Endothelial cell of umbilical vein (primary cell): ENCODE measurements at regions not wholly inside any gene's neighbourhood (a gene's known extent, or its start where the extent isn't known, plus 50 kb on each side); places are given as distances from the start of the nearest gene placed in this dataset.
A peak's percentile ranks its signal among the peaks of the same experiment; 100 is the strongest.

ENCODE experiments used
- BruUV-seq: library from RNA; stranded (reverse); fragments of 400-500 nt; replicated peaks from 2 replicates; lab custom pipeline; 2021; lab: Mats Ljungman, UMichigan
- CTCF ChIA-PET: fragments of 300-600, 350-600 bp; sonication (Branson Sonifier 250); formaldehyde crosslinking; loops from one replicate; lab custom pipeline; 2021; ENCODE audit warnings: antibody characterized with exemption, inconsistent platforms; lab: Charles Lee
- POLR2A ChIA-PET: fragments of 300-600, 350-600 bp; sonication (Branson Sonifier 250); formaldehyde crosslinking; loops from one replicate; lab custom pipeline; 2021; ENCODE audit warnings: antibody characterized with exemption, inconsistent platforms; lab: Charles Lee
- DNase-seq: peaks from one replicate; pipeline ENCODE4 v3.0.0-alpha.2; 2011; ENCODE audit warnings: low read depth, low spot score
- FAIRE-seq: peaks from 2 replicates; lab custom pipeline; 2011; peaks lifted over from hg19 to GRCh38; lab: Jason Lieb, UNC
- H2AFZ ChIP-seq: 2 replicates; pipeline ENCODE4 v1.6.0; 2012; ENCODE audit warnings: low read depth, low read length, control low read depth, inconsistent platforms
- H3K27ac ChIP-seq: 2 replicates; pipeline ENCODE4 v1.5.1; 2011; ENCODE audit warnings: low read depth, mild to moderate bottlenecking, control low read depth, low read length, moderate library complexity; ENCODE audit not compliant: insufficient read depth
- H3K27me3 ChIP-seq, 2 experiments: 2 replicates each; pipeline versions ENCODE4 v1.6.0 to v1.6.1; 2011; ENCODE audit warnings: low read length in 2 of 2, mixed read lengths in 1 of 2; ENCODE audit not compliant: control insufficient read depth in 2 of 2, insufficient read depth in 2 of 2
- H3K36me3 ChIP-seq, 2 experiments: 2 replicates in 1 of 2; 3 replicates in 1 of 2; pipeline ENCODE4 v1.5.1; 2011; ENCODE audit warnings: low read length in 2 of 2, mild to moderate bottlenecking in 1 of 2, moderate library complexity in 1 of 2; ENCODE audit not compliant: control insufficient read depth in 2 of 2, insufficient read depth in 2 of 2; ENCODE audit errors: extremely low read depth in 1 of 2
- H3K4me1 ChIP-seq: 3 replicates; pipeline ENCODE4 v1.5.1; 2011; ENCODE audit warnings: mild to moderate bottlenecking, low read length; ENCODE audit not compliant: control insufficient read depth, insufficient read depth; ENCODE audit errors: extremely low read depth
- H3K4me2 ChIP-seq: 2 replicates; pipeline ENCODE4 v1.6.1; 2011; ENCODE audit warnings: low read length, control low read depth, mixed read lengths; ENCODE audit not compliant: insufficient read depth
- H3K4me3 ChIP-seq, 3 experiments: fragments of 200-600 bp in 1 of 3; sonication (generic), shearing (Covaris generic) in 1 of 3; replicated peaks in 1 of 3; 2 replicates each; pipeline ENCODE4 v1.5.1; 2011 to 2016; ENCODE audit warnings: control low read depth in 3 of 3, low read length in 3 of 3, mild to moderate bottlenecking in 2 of 3, inconsistent platforms in 1 of 3, low read depth in 1 of 3, moderate library complexity in 1 of 3; ENCODE audit not compliant: insufficient read depth in 1 of 3
- H3K79me2 ChIP-seq: 2 replicates; pipeline ENCODE4 v1.6.0; 2012; ENCODE audit warnings: low read length, inconsistent platforms; ENCODE audit not compliant: control insufficient read depth, insufficient read depth
- H3K9ac ChIP-seq: replicated peaks from 2 replicates; pipeline ENCODE3; 2011; ENCODE audit warnings: low read length, control low read depth; ENCODE audit not compliant: insufficient read depth; ENCODE audit errors: extremely low read depth
- H3K9me1 ChIP-seq: replicated peaks from 3 replicates; pipeline ENCODE4 v1.6.0; 2011; ENCODE audit warnings: mild to moderate bottlenecking, low read length; ENCODE audit not compliant: control insufficient read depth, insufficient read depth; ENCODE audit errors: extremely low read depth
- H3K9me3 ChIP-seq: replicated peaks from 2 replicates; pipeline ENCODE4 v1.5.1; 2012; ENCODE audit warnings: low read length, inconsistent platforms; ENCODE audit not compliant: control insufficient read depth, insufficient read depth
- H4K20me1 ChIP-seq: replicated peaks from 2 replicates; pipeline ENCODE3; 2011; ENCODE audit warnings: mild to moderate bottlenecking, low read length; ENCODE audit not compliant: control insufficient read depth, insufficient read depth; ENCODE audit errors: extremely low read depth
- CTCF ChIP-seq, 2 donors: IDR thresholded peaks; 1 replicate in 1 of 2; 2 replicates in 1 of 2; pipeline ENCODE4 v1.5.1; 2011; ENCODE audit warnings: low read length in 2 of 2, mild to moderate bottlenecking in 2 of 2, moderate library complexity in 2 of 2, control low read depth in 1 of 2, inconsistent platforms in 1 of 2, low read depth in 1 of 2; ENCODE audit not compliant: insufficient read depth in 1 of 2; ENCODE audit errors: extremely low read depth in 1 of 2
- FOS ChIP-seq: IDR thresholded peaks from 2 replicates; pipeline ENCODE4 v1.6.1; 2011; ENCODE audit warnings: mild to moderate bottlenecking, low read length, moderate library complexity, borderline replicate concordance; ENCODE audit not compliant: insufficient read depth
- GATA2 ChIP-seq: IDR thresholded peaks from 2 replicates; pipeline ENCODE4 v1.7.0; 2011; ENCODE audit warnings: low read depth, mild to moderate bottlenecking, moderate library complexity, mixed read lengths, low read length; ENCODE audit not compliant: insufficient read length, insufficient read depth
- JUN ChIP-seq: IDR thresholded peaks from 2 replicates; pipeline ENCODE4 v1.6.1; 2011; ENCODE audit warnings: borderline replicate concordance, low read depth; ENCODE audit not compliant: insufficient read length, insufficient read depth
- POLR2AphosphoS5 ChIP-seq: IDR thresholded peaks from 2 replicates; pipeline ENCODE4 v1.6.1; 2012; ENCODE audit warnings: low read depth, mild to moderate bottlenecking, control low read depth, low read length, moderate library complexity; ENCODE audit not compliant: insufficient read depth
- dilution Hi-C: fragments of 300-500 bp; cut with MboI; formaldehyde crosslinking; loops from one replicate; pipeline ENCODE4 v1.15.0; 2019; ENCODE audit warnings: low sequenced_read_pairs; ENCODE audit not compliant: extremely low pct_ligation_motif_present
- intact Hi-C: fragments of 100-400 bp; cut with micrococcal nuclease; formaldehyde crosslinking; loops from one replicate; pipeline ENCODE4 v1.10.0; 2022

GRCh38 chr15:35673093-35673684 is 127.2 kb upstream of the DPH6 start:
- Histone ChIP-seq H3K36me3 (no peaks in the 10 kb centered on the region), H4K20me1 (no peaks in the 10 kb centered on the region), H3K4me3 (peak overlapping the region in 1 of 3 experiments; percentile 41), H3K9me3 (no peaks in the 10 kb centered on the region), H3K27me3 (no peaks in the 10 kb centered on the region), H3K79me2 (no peaks in the 10 kb centered on the region), H3K9me1 (no peaks in the 10 kb centered on the region), H2AFZ (no peak overlapping the region), H3K4me1 (peaks cover 50% of the 10 kb centered on the region), H3K4me2 (peak overlapping the region; percentile 74), H3K9ac (peak overlapping the region; percentile 38), H3K27ac (peak overlapping the region; percentile 71)
- POLR2A ChIA-PET: interaction anchor here (0.7 to 1.9 kb wide), 2 partner anchors 24 to 133 kb away, joined by 3 to 10 read pairs; no protein-coding TSS in a partner anchor
- no TSS peak for BruUV-seq
- dilution Hi-C loops: no loop called here
- intact Hi-C loops: loop anchor here (1.0 kb wide), 5 partner anchors 18 to 367 kb away; no protein-coding TSS in a partner anchor
- CTCF ChIA-PET: interaction anchor here (0.7 to 3.3 kb wide), 12 partner anchors 13 to 384 kb away, joined by 3 to 16 read pairs (median 3); no protein-coding TSS in a partner anchor
- peak; percentile 48 for TF ChIP-seq JUN
- peak; percentile 86 for TF ChIP-seq POLR2AphosphoS5
- TF ChIP-seq FOS: peak; percentile 61
- peak; percentile 94 for TF ChIP-seq GATA2
- TF ChIP-seq CTCF (IDR thresholded peaks at IDR 0.05; ENCODE audit: extremely low read depth in 1 of 2, insufficient read depth in 1 of 2, low read depth in 1 of 2, low read length in 2 of 2): no peak
- FAIRE-seq (peak; percentile 90), DNase-seq (peak; percentile 87)
